GM03348 (cell line): ENCODE measurements at regions not wholly inside any gene's neighbourhood (a gene's known extent, or its start where the extent isn't known, plus 50 kb on each side); places are given as distances from the start of the nearest gene placed in this dataset.

Source experiments
- DNase-seq: peaks from one replicate; pipeline ENCODE4 v3.0.0; 2012; ENCODE audit warnings: low spot score

DNA sequence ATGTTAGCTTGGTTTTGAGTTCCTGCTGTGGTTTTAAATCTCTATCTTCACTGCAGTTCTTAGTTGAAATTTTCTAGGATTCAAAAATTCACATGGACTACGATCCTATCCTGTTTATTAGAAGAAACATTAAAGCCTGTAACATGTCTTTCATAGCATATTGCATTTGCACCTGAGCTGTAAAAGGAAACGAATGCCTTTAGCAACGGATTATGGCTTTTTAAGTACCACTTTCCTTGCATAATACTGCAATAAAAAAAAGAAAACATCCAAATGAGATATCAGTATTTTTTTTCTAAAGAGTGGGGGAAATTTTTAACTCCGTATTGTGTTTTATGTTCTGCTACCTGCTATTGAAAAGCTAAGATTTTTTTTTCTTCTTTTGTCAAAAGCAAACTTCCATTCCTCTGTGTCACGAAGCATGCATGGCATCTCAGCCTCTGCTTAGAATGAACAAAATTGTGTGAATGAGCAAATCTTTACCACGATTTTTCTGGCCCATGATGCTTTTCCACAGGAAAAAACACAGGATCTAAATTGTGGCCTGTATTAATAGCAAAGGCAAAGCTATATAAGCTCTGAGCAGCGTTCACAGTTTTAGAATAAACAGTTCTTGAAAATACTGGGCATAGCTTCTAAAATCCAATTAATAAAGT is 110.0 kb upstream of the CDIN1 start:
- peak; percentile 8 for DNase-seq

DNA sequence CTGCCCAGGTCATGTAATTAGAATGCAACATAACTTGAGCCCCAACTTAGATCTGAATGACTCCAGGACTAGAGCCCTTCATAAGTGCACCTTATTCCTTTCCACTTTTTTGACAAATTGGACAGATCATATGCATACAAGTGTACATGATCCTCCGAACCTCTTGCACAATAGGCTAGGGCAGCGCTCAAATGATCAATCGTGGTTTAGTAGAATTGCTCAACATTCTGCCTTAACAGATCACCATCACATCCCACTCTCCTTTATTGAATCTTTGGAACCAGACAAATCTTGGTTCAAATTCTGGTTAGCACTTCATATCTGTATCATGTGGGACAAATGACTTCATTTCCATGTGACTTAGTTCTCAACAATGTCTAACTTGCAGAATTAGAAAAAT is 106.8 kb upstream of the CDIN1 start:
- DNase-seq, result no peak

DNA sequence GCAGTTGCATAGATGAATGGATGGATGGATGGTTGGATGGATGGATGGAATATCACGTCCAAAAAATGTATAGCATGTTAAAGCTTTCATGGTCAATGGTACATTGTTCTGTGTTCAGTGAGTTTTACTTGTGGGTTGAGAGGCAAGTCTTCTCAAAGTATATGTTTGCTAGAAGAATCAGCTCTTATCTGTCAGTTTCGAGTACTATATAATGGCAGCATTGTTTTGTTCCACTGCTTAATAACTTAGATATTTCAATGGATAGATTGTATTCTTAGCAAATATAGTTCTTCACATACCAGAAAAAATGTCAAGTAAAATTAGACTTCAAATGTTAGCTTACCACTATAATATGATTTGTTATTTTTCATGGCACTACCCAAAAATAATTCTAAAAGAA is 100.9 kb upstream of the CDIN1 start:
- no peak for DNase-seq

DNA sequence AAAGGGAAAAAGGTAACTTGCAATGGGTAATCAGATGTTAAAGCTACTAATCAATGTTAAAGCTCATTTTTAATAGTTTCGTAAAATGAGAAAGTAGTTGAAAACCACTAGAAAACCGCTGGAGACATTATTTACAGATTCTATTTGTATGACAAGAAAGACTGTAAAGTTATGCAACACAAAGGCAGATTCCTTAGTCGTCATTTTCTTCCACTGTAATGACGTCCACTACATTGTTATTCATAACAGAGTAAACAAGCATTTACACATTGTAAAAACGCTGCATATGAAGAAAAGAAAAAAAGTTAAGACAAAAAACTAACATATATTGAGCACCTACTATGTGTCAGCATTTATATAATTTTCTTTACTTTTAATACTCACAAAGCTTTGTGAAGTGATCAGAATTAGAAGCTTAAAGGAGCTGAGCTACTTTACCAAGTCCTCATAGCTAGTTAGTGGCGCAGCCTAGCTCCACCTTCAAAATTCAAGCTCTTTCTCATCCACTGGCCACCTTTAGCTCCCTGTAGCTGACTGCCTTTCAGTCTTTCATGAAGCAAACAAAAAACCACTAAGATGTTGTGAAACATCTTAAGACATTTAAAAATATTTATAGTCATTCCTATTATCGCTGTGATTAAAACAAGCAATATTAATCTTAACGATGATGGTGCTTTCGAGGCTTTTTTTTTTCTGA is 100.1 kb upstream of the CDIN1 start:
- no peak for DNase-seq

DNA sequence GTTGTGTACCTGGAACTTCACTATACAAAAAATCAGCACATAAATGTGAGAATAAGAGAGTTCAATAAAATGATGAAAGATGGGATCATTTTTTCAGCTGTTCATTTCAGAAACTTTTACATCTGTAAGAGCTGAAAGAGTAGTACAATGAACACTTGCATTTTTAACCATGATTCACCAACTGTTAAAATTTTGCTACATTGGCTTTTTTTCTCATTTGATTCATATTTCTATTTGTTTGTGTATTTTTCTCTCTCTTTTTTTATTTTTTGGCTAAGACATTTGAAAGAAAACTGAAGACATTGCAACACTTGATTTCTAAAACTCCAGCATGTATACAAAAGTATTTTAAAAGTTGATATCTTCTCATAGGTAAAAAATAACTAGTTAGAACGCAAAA is 98.3 kb upstream of the CDIN1 start:
- no peak for DNase-seq

DNA sequence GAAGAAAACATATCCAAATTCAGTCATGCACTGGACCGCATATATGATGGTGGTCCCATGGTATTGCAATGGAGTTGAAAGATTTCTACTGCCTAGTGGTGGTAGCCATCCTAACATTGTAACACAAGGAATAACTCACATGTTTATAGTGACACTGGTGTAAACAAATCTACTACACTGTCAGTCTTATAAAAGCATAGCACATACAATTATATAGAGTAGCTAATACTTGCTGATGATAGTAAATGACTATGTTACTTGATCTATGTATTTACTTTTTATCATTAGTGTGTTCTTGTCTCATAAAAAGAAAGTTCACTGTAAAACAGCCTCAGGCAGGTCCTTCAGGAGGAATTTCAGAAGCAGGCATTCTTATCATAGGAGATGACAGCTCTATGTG is 96.0 kb upstream of the CDIN1 start:
- DNase-seq, result no peak

DNA sequence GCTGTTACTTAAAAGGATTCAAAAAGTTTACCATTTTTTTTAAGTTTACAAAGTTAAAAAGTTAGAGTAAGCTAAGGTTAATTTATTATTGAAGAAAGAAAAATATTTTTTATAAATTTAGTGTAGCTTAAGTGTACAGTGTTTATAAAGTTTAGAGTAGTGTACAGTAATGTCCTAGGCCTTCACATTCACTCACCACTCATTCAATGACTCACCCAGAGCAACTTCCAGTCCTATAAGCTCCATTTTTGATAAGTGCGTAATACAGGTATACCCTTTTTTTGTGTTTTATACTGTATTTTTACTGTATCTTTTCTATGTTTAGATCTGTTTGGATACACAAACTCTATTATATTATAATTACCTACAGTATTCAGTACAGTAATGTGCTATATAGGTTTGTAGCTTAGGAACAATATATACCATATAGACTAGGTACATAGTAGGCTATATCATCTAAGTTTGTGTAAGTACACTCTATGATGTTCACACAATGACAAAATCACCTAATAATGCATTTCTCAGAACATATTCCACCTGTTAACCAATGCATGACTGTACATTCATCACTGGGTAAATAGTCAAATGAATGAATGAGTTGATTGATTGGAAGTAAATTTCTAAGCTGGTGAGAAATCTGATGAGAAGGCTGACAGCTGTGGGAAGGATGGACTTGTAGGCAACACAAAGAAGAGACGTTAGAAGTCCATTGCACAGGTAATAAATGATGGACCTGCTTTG is 95.2 kb upstream of the CDIN1 start:
- DNase-seq, result no peak

DNA sequence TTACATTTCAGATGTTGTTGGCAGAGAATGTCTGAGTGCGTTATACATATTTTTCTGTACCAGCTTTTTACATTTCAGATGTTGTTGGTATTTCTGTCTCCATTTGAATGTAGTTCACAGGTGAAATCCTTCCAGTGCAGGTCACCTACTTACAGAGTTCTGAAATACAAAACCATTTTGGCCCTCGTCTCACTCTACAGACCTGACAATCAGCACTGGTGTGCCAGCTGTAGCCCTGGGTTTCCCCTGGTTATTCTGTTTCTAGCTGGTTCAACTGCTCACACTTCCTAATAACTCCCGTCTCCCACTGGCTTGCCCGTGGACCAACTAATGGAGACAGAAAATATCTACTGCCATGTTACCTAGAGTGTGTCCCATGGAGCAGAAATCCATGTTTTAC is 87.5 kb upstream of the CDIN1 start:
- DNase-seq, result no peak

DNA sequence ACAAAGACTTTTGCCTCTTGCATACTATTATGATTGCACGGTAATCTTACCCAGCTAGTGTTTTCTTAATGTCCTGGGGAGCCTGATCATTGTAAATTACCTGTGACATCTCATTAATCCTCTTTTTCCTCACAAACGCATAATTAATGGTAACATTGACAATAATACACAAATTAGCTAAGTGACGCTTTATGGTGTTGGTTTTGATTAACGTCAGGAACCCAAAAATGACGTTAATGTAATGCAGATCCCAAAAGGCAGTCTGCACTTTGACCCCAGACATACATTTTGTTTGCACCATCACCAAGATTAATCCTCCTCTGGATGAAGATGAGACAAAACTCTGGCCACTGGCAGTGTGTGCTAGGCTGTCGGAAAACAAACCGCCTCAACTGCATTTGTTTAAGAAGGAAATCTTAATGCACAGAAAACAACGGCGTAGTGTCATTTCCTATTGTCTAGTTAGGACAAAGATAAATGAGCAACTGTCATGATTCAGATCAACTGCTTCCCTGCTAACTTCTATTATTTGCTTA is 83.9 kb upstream of the CDIN1 start:
- no peak for DNase-seq

DNA sequence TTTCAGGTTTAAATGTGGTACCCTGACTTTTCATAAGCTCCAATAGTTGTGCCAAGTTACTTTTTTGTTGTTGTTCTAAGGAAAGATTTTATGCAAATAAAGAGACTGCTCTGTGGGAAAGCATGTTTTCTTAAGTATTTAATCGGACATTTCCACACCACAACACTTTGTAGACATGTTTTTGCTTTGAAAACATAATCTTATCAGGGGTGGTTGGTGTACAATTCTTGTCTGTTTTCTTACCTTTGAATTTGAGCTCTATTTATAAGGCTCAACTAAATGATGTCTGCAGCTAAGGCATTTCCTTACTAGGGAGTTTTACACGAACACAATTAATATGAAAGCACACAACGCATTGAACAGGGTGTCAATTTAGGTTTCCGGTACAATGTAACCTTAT is 81.5 kb upstream of the CDIN1 start:
- DNase-seq, result no peak

DNA sequence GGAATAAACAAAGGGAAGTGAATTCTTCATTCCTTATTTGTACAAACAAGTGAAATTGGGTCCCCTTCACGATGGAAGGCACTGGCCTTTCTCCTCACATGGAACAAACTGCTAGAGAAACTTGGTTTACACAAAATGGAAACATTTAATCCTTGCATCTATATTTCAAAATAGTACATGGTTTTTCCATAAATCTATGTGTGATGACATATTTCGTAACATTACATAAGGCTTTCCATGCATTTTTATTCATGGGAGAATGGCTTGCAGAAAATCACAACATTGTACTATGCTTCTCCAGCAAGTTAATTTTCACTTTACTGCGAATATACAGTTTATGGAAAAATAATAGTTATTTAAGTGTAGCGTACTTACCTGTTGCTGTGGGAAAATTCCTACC is 81.0 kb upstream of the CDIN1 start:
- DNase-seq, result no peak

DNA sequence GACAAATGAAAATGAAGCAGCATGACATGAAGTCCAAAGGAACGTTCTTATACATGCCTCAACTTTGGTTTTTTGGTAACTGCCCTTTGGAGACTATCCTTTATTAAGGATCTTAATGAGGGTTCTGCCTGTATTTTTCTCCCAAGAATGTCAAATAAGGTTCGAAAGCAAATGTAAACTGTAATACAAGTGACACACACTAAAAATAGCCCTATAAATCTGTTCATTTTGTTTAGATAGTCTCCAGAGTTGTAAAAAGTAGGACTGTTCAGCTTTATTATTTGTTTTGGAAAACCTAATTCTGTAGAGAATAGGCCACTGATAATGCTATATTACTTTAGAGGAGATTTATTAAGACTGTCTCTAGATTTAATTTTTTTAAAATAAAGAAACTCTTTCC is 80.5 kb upstream of the CDIN1 start:
- no peak for DNase-seq

DNA sequence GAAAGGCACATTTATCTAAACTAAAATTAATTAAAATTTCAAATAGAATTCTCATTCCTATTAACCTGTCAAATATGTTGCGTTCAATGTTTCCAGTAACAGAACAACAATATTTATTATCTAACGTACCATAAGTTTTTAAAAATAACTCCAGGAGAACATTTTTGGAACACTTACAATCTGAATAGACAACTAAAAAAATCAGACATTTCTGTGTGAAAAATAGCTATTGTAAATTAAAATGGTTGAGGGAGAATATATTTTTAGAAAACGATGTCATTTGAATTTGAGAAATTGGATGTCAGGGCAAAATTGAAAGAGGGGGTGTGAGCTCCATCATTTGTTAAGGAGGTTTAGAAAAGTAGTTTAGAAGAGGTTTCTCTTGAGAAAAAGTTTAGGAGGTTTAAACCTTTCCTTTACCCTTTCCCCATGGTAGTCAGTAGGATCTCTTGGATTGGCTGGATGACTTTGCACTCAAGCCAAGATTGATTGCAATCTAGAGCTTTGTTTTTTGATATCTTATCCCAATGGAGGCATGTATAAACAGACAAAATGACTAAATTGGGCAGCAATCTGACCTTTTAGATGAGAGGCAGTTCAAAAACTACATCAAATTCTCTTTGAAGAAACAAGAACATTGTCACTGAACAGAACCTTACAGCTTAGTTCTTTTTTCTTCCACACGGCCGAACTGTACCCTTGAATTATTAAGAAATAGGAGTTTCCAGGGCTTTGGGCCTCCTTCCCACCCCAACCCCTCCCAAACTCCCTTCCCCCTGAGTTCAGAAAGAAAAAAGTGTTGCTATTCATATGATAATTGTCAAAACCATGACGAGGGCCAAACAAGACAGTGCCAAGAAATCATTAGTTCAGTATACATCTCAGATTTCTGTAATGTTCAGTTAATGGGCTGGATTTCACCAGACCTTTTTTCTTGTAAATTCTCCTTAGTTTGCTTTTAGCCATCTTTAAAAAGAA is 79.7 kb upstream of the CDIN1 start:
- DNase-seq, result no peak

DNA sequence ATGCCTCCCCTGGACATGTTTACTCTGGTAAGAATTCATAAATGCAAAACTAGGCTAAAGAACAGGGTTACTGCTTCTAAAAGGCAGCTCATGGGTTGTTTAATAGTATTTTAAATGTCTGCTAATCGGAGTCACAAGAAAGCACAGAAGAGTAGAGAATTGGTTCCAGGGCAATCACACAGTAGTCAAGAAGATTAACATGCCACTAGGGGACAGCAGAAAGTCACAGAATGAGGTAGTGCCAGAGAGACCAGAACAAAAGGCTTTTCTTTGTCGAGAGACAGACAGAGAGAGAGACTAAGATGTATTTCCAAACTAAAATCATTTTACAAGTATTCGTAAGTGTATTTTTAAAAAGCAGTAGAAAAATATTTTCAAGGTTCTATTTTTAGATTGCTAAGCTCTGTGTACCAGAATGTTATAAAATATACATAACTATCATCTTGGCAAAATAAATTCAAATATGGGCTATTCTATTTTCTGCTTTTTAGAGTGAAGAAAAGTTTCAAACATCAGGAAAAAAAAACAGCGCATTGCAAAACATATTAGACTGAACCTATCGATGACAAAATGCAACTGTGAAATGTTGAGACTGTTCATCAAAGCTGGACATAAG is 78.3 kb upstream of the CDIN1 start:
- peak; percentile 64 for DNase-seq

DNA sequence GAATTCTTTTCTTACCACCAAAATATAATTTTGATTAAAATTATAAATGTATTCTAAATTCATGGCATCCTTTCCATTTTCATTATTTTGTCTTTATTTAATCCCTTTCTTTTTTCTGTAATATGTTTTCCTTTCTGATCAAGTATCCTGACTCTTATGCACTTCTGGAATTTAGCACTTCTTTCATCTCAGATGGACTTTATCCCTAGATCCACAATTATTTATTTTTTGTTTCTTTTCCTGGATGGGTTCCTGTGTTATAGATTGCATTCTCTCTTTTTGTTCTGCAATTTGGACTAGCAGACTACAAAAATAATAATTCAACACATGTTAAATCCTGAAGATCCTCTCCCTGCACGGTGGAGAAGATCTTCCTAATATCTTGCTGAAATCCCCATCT is 76.9 kb upstream of the CDIN1 start:
- no peak for DNase-seq

DNA sequence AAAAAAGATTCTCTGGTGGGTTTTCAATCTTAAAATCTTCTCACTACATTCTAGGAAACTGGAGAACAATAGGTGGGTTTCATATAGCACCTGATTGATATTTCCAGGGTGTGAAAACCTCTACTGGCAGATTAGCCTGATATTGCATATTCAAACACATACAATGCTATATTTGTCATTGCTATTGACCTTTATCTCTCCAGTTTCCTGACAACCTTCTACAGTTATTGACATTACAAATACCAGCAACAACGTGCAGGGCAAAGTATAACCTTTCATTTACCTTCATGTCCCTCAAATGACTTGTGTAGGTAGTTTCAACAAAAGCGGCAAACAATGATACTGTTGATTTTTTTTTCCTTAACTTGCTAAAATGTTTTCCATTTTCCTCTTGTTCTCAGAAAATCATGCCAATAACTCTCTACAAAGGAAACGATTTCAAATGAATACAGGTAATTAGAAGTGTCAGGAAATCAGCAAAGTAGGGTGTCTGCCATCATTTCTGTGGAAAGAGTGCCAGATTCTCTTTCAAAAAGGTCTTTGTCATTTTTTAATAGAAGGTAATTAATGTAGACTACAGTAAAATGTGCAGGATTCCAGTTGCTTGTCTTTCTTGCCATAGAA is 72.6 kb upstream of the CDIN1 start:
- DNase-seq, result no peak

DNA sequence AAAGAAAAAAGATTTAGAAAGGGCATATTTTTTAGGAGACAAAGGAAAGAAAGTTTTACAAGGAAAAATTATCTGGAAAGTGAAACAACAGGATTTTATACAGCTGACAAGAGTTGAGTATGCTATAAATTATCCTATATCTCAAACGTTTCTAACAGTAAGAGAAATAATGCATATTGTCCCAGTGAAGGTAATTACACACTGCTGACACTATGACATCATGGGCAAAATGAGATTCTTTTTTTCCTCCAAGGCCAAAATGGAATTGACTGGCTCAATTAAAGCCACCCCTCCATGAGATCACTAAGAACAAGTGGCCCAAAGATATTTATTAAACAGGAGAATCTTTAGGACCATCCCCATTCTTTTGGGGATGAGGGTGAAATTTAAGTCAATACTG is 72.0 kb upstream of the CDIN1 start:
- DNase-seq, result no peak

DNA sequence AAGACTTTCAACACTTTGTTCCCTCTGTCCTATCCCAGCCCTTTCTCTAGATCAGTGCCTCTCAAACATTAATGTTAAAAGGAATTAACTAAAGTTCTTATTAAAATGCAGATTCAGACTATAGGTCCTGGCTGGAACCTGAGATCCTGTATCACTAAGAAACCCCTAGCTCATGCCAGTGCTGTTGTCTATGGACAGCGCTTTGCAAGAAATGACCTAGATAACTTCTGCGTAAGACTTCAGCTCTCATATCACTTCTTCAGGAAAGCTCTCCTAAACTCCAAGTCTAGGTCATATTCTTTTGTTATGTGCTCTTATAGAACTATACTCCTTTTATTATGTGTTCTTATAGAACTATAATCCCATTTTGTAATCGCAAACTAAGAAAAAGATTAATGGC is 67.8 kb upstream of the CDIN1 start:
- no peak for DNase-seq

DNA sequence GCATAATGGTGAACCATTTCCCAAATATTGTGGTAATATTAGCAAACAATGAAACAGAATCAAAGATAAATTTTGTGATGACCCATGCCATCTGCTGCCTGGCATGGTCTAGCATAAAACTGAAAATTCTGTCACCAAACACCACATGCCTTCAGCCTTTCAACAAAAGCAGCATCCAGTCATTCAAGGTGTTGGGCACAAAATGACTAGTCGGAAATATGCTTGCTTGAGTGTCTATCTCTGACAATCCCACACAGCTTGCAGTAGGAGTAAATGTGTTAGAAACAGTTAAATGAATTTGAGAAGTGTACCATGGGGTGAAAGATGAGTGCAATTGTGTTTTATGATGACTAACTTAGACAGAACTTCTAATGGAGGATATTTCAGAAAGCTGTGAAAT is 61.7 kb upstream of the CDIN1 start:
- no peak for DNase-seq

DNA sequence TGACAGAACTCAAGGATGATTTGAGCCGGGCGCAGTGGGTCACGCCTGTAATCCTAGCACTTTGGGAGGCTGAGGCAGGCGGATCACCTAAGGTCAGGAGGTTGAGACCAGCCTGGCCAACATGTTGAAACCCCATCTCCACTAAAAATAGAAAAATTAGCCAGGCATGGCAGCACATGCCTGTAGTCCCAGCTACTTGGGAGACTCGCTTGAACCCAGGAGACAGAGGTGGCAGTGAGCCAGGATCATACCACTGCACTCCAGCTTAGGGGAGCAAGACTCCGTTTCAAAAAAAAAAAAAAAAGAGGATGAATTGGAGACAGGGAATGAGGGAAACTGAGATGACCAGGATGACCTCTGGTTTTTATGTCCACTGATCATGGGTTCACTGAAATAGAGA is 60.4 kb upstream of the CDIN1 start:
- no peak for DNase-seq

DNA sequence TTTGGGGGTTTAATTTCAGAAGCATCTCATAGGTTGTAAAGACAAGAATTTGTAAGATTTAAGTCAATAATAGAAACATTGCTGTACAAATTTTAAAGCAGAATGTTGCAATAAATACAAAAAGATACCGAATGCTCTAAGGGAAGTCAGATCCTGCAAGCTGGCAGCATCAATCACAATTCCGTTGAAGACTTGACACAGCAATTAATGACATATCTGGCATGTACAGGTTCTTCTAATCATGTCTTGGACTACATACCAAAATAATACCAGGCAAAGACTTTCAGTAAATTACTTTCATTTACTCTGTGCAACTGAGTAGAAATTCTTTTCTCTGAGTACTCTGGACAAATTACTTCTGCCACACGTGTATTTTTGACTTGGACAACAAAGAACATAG is 54.0 kb upstream of the CDIN1 start:
- DNase-seq, result no peak
